Loucy (cell line): ENCODE measurements at regions not wholly inside any gene's neighbourhood (a gene's known extent, or its start where the extent isn't known, plus 50 kb on each side); places are given as distances from the start of the nearest gene placed in this dataset.

Experiments
- CTCF ChIP-seq: fragments of 200-600 bp; sonication (generic); conservative IDR thresholded peaks from 2 replicates; pipeline ENCODE4 v1.5.1; 2014; ENCODE audit warnings: mild to moderate bottlenecking, antibody characterized with exemption, low read length
- EZH2phosphoT487 ChIP-seq: fragments of 200-600 bp; IDR thresholded peaks from 2 replicates; pipeline ENCODE4 v1.6.1; 2018; ENCODE audit warnings: antibody characterized with exemption, mild to moderate bottlenecking, moderate library complexity, borderline replicate concordance

- TF ChIP-seq CTCF: no peak
- no peak for TF ChIP-seq EZH2phosphoT487
Observed at GRCh38 chr1:43066578-43066977, 105.5 kb downstream of the EBNA1BP2 start.
